Hematopoietic multipotent progenitor cell treated with erythropoietin and hydrocortisone succinate and interleukin-3 and kit ligand, for 4 days (in vitro differentiated cells): ENCODE measurements at regions not wholly inside any gene's neighbourhood (a gene's known extent, or its start where the extent isn't known, plus 50 kb on each side); places are given as distances from the start of the nearest gene placed in this dataset.
"Not testable (repeated sequence)": the region's sequence is repeated elsewhere in the genome, so short reads cannot be mapped to it uniquely, and the experiment has no call there.

Source experiments
- DNase-seq: peaks from one replicate; pipeline ENCODE4 v3.0.0-alpha.2; 2015

DNA sequence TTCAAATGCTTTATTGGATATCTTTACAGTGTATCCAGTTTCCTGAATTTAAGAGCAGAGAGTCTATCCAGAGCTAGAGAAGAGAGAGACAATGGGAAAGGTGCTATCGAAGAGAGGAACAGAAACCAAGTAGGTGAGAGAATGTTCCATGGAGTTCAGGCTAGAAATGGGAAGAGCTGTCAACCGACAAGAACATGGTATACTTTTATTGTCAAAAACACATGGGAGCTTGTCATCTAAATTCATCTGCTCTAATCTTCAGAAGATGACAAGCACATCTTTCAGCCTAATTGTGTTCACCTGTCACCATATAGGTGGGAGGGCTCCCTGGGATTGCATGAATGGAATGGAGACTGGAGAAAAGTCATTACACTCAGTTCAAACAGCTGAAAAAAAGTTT, 690.4 kb upstream of the LRATD1 start:
- DNase-seq, result no peak

DNA sequence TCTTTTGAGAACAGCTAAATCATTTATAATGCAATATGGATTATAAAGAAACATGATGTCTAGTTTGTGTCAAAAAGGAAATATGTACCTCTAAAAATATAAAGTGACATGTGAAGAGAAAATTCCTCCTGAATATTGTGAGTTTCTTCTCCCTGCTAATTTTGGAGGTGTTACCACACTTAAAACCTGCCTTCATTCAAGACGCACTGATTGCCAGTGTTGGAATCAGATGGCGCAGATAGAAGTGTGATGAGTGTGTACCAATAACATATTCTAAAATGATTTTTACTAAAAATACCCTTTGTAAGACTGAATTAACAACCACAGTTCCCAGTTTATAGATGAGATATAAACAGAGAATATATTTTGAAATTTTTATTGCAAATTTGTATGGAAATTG, 681.8 kb upstream of the LRATD1 start:
- DNase-seq, result no peak

DNA sequence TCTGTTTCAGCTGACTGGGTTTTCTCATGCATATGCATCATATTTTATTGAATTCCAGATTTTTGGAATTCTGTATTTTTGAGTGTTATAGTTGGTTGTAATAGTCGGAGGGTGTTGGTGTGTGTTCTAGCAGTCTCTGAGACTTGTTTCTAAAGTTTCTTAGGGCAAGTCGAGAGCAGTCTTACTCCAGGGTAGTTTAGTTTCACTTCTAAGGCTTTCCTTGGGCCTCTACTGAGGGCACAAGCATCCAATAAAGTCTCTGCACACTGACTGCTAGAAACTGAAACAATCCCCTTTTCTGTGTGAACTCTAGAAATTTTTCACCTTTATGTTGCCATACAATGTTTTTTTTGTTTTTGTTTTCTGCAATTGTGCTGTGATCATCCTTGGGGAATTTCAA, 663.7 kb upstream of the LRATD1 start:
- no peak for DNase-seq

DNA sequence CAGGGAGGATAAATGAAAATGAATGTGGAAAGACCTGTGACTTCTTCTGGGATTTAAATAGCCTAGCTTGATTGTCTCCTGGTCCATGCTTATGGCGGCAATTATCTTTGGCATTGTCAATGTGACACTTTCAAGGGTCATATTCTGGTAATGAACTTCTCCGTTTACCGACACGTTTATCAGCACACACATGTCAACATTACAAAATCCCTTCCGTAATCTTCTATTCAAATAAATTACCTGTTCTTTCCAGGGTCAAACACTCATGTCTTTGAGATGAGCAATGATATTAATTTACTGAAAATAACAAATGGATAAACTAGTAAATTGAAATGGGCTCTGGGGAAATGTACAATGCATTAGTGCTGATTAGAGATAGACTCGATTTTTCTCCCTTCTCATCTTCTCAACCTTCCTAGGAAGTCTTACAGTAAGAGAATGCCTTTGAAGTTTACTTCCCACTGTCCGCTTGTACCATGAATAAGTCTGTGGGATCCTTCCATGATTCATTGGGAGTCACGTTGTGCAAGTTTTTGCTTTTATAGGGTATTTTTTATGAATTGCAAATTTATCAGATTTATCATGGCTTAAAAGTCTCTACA, 646.3 kb upstream of the LRATD1 start:
- DNase-seq, result no peak

DNA sequence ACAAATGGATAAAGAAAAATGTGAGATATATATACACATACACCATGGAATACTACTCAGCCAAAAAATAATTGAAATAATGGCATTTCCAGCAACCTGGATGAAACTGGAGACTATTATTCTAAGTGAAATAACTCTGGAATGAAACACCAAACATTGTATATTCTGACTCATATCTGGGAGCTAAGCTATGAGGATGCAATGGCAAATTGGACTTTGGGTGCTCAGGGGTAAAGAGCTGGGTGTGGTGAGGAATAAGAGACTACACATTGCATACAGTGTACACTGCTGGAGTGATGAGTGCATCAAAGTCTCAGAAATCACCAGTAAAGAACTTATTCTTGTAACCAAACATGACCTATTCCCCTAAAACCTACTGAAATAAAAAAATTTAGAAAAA, 636.0 kb upstream of the LRATD1 start:
- no peak for DNase-seq

DNA sequence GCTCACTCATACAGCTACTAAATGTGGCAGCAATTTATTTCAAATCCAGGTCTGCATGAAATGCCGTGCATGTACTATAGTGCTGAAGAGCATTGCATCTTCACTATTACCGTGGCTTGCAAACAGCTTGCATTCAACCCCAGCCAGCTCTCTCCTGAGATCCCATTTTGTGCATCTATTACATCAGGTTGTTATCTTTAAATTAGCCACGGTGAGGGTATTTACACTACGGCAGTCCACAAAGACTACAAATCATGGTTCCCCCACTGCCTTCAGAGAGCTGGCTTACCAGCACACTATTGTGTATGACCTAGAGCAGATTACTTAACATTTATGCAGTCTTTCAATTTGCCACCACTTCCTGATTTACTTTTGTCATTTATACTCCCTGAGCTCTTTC, 621.3 kb upstream of the LRATD1 start:
- no peak for DNase-seq

DNA sequence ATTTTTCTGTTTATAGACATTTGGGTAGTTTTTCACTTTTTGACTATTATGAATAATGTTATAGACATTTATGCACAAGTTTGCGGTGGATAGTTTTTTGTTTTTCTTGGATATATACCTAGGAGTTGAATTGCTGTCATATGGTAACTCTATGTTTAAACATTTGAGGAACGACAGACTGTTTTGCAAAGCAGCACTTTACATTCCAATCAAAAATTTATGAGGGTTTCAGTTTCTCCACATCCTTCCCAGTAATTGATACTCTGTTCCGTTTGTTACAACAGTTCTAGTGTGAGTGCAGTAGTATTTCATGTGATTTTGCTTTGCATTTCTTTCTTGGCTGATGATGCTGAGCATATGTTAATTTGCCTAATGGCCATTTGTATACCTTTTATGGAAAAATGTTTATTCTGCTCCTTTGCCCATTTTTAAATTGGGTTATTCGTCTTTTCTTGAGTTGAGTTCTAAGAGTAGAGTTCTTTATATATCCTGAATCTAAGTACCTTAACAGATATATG, 617.3 kb upstream of the LRATD1 start:
- no peak for DNase-seq

DNA sequence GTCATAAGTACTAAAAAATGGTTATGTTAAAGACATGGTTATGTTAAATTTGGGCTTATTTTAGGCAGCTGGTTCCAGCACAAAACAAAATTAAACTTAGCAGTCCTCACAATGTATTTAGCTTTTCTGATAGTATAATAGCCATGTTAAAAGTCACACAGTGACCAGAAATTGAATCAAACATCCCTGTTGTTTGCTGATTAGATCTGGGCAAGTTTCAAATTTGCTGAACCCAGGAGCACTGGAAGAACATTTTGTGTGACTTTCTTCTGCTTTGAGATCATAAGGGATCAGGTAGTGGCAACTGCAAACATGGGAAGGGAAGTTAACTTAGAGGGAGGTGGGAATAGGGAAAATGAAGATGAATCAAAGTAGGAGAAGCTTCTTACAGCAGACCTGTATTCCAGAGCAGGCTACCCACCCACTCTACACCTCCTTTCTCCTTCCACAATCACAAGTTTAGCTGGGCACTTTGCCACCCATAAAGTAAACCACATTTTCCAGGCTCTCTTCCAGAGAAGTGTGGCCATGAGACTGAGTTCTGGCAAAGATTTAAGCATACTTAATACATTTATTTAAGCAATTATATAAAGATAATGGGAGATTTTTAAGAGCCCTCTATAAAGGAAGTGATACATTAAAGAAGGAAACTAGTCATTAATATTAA, 616.1 kb upstream of the LRATD1 start:
- DNase-seq, result no peak

DNA sequence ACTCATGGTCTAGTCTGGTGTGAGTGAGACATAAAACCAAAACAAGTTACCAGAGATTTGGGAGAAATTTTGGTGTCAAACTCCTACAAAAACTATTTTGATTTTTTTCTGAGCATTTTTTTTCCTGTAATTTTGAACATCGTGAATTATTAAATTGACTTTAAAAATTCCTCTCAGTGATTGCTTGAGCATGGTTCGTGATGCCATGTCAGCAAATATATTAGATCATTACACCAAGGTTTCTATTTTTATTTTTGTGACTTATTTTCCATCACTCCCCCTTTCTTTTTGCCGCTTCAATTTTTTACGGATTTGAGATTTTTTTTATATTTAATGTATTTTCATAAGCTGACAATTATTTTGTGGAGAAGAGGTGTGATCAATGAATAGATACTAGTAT, 613.9 kb upstream of the LRATD1 start:
- DNase-seq, result no peak

DNA sequence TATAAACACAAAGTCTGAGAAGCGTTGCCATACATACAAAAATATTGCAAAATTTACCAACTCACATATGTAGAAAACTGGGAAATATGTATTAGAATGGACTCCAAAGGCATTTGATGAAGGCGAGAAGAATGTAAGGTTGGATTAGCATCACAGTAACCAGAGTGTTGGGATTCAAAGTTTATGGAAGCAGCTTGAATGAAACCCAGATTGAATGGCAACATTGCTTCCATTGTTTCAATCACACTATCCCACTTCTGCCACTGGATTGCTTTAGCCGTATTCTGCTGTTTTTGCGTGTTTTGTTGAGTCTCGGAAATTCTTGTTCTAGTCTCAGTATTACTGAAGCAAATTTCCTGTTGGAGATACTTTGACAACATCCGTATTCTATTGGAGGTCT, 609.0 kb upstream of the LRATD1 start:
- DNase-seq, result no peak

DNA sequence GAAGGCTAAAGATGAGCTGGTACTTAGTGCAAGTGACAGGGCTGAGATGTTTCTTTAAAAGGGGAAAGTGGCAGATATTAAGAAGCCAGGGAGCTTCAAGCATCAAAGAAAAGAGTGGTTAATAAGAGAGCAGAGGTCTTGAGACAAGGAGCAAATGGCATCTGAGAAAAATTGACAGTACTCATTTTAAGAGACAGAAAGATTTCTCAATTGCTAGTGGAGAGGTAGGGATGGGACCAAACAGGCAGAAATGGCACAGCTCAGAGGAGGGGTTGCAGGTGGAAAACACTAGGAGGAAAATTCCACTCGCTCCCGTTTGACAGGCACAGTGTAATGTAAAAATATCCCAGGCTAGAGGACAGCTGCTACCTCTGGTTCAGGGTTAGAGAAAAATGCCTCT, 593.4 kb upstream of the LRATD1 start:
- DNase-seq, result no peak

DNA sequence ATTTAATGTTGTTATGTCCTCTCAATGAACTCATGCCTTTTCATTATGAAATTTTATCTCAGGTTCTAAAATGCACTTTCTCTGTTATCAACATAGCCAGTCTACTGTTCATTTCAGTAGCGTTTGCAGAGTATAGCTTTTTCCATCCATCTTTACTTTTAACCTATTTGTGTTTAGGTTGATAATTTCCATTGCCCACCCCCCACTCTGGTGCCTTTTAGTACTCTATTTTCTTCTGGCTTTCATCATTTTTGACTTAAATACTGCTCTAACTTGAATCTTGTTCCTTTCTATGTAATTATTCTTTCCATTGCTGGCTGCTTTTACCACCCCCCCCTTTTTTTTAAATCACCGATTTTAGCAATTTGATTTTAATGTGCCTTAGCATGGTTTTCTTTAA, 585.0 kb upstream of the LRATD1 start:
- DNase-seq, result no peak

DNA sequence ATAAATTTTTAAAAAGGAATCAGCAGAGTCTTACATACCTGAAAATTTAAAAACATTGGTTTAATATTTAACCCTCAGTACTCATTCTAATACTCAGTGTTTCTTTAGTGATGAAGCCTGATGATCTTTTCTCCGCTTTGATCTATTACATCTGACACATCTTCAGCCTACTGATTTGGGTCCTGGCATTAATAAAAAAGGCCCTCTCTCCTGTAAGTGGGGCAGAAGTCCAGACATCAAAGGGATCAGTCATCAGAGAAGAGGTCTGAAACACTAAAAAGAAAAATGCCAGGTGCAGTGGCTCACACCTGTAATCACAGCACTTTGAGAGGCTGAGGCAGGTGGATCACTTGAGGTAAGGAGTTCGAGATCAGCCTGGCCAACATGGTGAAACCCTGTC, 581.1 kb upstream of the LRATD1 start:
- DNase-seq, result no peak

DNA sequence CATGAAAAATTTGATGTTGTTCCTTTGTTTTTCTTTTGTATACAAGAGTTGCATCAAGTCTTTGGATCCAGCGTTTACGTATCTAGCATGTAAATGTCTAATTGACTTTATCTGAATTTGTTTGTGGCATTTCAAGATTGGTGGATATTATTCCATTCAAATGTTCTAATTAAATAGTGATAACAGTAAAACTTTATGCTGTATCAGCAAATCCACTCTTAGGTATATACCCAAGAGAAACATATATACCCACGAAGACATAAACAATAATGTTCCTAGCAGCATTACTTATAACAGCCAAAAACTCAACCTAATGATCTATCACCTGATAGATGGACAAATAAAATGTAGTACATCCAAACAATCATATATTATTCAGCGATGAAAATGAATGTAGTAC, 579.4 kb upstream of the LRATD1 start:
- DNase-seq, result no peak

DNA sequence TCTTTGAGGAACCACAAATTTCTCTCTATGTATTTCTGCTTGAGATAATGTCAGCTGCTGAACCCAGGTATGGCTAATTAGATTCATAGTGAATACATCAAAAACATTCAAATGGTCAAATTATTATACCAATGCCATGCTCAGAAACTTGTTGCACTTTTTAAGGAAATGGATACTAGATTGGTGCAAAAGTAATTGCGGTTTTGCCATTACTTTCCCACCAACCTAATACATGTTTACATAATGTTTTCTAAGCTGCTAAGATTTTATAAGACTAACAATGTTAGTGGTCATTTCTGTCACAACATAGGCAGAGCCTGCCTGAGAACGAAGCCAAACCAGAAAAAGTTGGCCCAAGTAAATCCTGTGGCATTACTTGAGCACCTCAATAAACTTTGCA, 568.2 kb upstream of the LRATD1 start:
- DNase-seq, result no peak

DNA sequence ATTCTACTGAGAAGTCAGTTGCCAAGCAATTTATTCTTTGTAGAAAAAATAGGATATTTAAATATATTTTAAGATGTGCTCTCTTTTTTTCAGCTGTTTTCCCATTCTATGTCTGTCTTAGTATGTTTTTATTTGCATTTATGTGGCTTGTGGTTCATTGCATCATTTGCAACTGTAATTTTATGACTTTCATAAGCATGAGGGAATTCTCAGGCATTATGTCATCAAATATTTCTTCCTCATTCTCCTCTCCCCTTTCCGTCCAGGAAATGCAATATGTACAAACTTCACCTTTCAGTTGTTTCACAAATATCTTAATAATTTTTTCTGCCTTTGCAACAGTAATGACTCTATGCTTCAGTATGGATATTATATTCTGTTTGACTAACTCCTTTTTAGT, 560.2 kb upstream of the LRATD1 start:
- DNase-seq, result peak; percentile 1

DNA sequence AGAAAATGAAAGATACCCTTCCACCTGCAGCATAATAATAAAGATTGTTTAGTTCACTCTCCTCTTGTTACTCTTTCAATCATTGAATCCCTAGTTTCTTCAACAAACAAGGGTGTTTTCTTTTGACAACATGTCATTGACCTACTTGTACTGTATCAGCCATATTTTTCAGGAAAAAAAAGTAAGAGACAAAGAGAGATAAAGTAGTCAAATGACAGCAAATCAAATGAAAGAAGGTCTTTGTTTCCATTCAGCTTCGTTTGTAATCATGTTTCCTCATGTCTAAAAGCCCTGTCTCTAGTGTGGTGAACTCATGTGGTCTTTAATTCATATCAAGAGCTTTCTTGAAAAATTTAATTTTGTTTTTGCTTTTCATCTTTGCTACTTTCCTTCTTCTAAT, 557.8 kb upstream of the LRATD1 start:
- DNase-seq, result no peak

DNA sequence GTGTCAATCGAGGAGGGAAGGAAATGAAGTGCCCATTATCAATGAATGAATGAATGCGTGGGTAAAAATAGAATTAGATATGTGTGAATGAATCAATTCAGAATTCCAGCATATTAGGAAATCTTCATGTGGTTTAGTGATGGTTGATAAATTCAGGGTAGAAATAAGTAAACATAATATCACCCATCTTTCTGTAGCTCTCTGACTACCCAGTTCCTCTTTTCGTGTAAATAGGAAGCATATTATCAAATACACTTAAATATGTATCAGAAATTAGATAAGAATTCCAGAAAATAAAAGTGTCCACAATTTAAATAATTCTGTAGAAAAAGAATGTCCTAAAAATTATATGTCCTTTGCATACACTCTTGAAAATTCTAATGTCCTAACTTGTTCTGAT, 552.9 kb upstream of the LRATD1 start:
- no peak for DNase-seq

DNA sequence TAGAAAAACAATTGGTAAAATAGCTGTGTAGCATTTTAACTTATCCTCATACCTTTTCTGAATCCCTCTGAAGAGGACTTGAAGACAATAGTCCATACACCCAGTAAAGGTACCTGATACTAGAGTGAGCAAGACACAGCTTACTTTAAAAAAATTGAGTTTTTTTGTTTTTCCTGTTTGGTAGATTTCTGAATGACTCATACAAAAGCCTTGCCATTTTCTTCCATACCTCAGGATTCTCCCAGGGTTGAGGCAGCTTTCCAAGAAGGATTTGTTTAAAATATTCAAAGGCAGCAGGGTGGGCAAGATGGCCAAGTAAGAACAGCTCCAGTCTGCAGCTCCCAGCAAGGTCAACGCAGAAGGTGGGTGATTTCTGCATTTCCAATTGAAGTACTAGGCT, 551.0 kb upstream of the LRATD1 start:
- no peak for DNase-seq

DNA sequence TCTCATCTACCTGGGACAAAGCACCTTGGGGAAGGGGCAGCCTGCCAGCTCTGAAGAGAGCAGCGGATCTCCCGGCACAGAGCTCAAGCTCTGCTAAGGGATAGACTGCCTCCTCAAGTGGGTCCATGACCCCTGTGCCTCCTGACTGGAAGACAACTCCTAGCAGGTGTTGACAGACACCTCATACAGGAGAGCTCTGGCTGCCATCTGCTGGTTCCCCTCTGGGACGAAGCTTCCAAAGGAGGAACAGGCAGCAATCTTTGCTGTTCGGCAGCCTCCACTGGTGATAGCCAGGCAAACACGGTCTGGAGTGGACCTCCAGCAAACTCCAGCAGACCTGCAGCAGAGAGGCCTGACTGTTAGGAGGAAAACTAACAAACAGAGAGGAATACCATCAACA, 549.9 kb upstream of the LRATD1 start:
- no peak for DNase-seq

DNA sequence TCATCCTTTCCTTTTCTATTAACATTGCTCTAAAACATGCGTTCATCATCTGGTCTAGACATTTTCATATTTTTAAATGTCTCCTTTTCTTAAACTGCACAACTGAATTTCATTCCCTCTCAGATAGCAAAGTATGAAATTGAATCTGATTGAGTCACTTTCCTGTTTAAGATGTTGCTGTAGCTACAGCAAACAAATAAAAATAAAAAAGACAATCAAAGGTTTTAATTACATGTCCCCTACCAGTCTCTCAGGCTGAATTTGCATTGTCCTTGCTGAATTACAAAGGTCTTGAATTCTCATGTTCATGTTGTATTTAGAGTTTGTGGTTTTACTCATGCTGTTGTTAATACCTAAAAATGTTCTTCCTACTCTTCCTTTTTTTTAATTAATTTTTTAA, 537.9 kb upstream of the LRATD1 start:
- no peak for DNase-seq

DNA sequence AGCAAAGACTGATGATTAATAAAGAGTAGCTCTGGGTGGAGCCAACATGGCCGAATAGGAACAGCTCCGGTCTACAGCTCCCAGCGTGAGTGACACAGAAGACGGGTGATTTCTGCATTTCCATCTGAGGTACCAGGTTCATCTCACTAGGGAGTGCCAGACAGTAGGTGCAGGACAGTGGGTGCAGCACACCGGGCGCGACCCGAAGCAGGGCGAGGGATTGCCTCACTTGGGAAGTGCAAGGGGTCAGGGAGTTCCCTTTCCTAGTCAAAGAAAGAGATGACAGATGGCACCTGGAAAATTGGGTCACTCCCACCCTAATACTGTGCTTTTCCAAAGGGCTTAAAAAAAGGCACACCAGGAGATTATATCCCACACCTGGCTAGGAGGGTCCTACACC, 533.4 kb upstream of the LRATD1 start:
- DNase-seq, result not testable (repeated sequence)

DNA sequence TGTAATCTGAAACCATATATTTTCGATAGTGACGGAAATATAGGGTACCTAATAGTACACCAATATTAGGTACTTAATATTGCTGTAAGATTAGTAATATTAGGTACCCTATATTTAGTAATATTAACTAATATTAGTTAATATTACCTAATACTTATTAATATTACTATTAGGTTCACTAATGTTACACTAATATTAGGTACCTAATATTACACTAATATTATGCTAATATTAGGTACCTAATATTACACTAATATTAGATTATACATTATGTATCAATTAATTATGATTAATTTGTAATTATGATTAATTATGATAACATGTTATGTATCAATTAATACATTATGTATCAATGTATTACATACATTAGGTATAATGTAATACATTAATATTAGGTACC, 518.2 kb upstream of the LRATD1 start:
- DNase-seq, result no peak

DNA sequence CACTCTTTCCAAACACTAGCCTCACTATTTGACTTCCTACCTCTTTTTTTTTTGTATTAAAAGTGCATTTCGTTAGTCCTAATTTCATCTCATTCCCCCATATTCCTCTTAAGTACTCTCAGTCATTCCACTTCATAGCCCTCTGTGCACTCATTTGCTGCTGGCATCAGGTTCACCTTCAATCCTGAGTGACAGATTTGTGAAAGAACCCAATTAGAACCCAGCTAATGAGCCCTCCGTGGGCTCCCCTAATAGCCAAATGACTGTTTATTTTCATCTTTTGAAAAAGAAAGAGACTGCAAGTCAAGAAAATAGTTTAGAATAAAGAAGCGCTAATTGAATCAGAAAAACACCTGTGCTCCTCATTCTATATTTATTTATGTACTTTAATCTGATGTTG, 512.1 kb upstream of the LRATD1 start:
- DNase-seq, result no peak

DNA sequence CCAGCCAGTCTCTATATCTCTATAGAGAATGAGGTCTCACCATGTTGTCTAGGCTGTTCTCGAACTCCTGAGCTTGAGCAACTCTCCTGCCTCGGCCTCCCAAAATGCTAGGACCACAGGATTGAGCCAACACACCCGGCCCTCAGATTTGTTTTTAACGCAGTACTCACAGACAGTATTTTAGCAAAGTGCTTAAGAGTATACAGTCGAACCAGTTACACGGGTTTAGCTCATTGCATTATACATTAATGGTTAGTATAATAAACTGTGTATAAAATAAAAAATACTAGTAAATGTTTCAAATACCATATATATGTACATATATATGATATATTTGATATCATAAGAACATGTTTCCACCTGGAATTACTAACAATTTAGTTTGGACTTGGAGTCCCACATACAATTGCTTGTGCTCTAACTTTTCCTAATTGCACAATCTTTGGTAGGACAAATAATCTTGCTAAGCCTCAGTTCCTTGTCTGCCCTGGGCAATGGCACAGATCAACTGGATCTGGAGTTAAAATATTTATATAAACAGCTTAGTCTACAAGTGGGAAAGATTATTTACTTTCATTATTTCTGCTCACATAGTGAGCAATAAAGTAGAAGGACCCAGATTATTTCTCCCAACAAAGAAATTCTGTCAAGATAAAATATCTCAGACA, 508.9 kb upstream of the LRATD1 start:
- no peak for DNase-seq
